Right atrium auricular region (tissue), 2 donors: ENCODE measurements at regions not wholly inside any gene's neighbourhood (a gene's known extent, or its start where the extent isn't known, plus 50 kb on each side); places are given as distances from the start of the nearest gene placed in this dataset.

Experiments
- DNase-seq: peaks from one replicate; pipeline ENCODE4 v3.0.0-alpha.2; 2019; ENCODE audit warnings: low spot score
- H3K27ac ChIP-seq, 2 donors: fragments of 200-600 bp; sonication (generic); 1 replicate in 1 of 2; 2 replicates in 1 of 2; pipeline ENCODE4 v1.5.1; 2016 to 2019
- H3K27me3 ChIP-seq, 2 donors: fragments of 200-600 bp; sonication (generic); one replicate each; pipeline versions ENCODE4 v1.5.1 to v1.6.0; 2017 to 2019
- H3K36me3 ChIP-seq: fragments of 200-600 bp; sonication (generic); one replicate; pipeline ENCODE4 v1.5.1; 2016
- H3K4me1 ChIP-seq, 2 donors: fragments of 200-600 bp; sonication (generic); one replicate each; pipeline versions ENCODE4 v1.5.1 to v1.6.0; 2017 to 2019
- H3K4me3 ChIP-seq, 2 donors: fragments of 200-600 bp; sonication (generic); 1 replicate in 1 of 2; 2 replicates in 1 of 2; pipeline ENCODE4 v1.5.1; 2017 to 2019; ENCODE audit warnings: mild to moderate bottlenecking in 1 of 2, moderate library complexity in 1 of 2
- H3K9me3 ChIP-seq, 2 donors: fragments of 200-600 bp; sonication (generic); one replicate each; pipeline ENCODE4 v1.5.1; 2019
- TF ChIP-seq, protein P1 (sequence below), 2 donors: fragments of 200-600 bp; sonication (generic); IDR thresholded peaks; one replicate each; pipeline ENCODE4 v1.5.1; 2019; ENCODE audit warnings: antibody characterized with exemption in 2 of 2

DNA sequence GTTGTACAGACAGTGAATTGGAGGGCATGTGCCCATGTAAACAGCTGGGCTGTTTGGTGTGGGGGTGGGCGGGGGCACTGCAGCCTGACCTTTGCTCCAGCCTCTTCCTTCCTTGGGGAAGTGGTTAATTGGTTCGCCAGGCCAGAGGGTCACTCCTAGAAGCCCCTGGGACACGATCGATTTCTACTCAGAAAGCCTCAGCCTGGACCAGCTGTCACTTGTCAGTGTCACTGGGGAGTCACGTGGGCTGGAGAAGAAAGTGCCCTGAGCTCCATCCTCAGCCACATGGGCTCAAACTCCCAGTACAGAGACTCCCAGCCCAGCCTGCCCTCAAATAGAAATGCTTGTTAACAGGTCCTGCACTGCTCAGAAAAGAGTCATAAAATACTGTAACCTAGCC is 423.8 kb upstream of the SULF2 start:
- Histone ChIP-seq H3K27me3 (no peaks in the 10 kb centered on the region), H3K9me3 (no peaks in the 10 kb centered on the region), H3K36me3 (no peaks in the 10 kb centered on the region), H3K4me1 (no peaks in the 10 kb centered on the region), H3K4me3 (no peak overlapping the region), H3K27ac (no peak overlapping the region)
- DNase-seq: no peak
- TF ChIP-seq, protein P1, sequence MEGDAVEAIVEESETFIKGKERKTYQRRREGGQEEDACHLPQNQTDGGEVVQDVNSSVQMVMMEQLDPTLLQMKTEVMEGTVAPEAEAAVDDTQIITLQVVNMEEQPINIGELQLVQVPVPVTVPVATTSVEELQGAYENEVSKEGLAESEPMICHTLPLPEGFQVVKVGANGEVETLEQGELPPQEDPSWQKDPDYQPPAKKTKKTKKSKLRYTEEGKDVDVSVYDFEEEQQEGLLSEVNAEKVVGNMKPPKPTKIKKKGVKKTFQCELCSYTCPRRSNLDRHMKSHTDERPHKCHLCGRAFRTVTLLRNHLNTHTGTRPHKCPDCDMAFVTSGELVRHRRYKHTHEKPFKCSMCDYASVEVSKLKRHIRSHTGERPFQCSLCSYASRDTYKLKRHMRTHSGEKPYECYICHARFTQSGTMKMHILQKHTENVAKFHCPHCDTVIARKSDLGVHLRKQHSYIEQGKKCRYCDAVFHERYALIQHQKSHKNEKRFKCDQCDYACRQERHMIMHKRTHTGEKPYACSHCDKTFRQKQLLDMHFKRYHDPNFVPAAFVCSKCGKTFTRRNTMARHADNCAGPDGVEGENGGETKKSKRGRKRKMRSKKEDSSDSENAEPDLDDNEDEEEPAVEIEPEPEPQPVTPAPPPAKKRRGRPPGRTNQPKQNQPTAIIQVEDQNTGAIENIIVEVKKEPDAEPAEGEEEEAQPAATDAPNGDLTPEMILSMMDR (IDR thresholded peaks at IDR 0.05): no peak

DNA sequence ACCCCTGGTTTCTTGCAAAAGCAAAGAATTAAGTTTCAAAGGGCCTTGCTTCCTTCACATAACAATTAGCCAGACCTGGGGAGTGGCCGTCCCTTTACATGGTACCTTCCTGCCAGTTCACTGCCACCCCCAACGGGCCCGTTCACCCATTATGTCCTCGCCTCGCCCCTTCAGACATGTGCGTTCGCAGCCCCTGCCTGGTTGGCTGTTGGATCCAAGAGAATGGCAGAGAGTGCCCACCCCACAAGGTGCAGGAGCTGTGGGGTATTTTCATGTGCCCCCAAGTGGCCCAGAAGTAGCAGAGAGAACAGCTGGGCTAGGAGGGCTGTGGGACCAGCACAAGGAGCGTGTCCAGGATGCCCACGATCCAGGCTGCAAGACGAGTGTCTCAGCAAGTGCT is 422.9 kb upstream of the SULF2 start:
- Histone ChIP-seq H3K4me3 (no peak overlapping the region), H3K9me3 (no peaks in the 10 kb centered on the region), H3K27me3 (no peaks in the 10 kb centered on the region), H3K4me1 (no peaks in the 10 kb centered on the region), H3K36me3 (no peaks in the 10 kb centered on the region), H3K27ac (no peak overlapping the region)
- TF ChIP-seq, protein P1 (IDR thresholded peaks at IDR 0.05): no peak
- DNase-seq: no peak

DNA sequence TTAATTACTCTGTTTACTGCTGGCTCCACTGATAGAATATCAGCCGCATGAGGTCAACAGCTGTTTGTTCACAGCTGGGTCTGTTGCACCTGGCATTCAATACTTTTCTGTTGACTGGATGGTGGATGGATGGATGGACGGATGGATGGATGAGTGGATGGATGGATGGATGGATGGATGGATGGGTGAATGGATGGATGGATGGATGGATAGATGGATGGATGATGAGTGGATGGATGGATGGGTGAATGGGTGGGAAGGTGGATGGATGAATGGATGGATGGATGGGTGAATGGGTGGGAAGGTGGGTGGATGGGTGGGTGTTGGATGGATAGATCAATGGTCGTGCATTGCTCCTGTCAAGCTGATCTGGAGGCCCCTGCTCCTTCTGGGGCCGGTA is 422.2 kb upstream of the SULF2 start:
- H3K36me3 ChIP-seq: no peaks in the 10 kb centered on the region
- TF ChIP-seq, protein P1 (IDR thresholded peaks at IDR 0.05): no peak
- DNase-seq: no peak

DNA sequence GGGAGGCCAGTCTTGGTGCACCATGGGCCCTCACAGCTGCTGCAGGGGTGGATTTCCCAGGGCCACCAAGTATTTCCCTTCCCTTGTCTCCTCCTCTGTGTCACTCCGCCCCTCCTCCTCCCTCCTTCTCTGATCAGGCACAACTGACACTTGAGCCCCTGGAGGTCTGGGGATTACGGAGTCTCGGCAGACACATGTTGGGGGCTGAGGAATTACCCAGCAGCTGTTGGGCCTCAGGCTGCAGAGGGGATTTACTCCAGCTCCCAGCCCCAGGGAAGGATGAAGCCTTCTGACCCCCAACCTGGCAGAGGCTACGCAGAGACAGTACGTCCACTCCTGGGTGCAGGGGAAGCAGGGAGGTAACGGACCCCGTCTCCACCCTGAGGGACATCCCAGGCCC is 420.5 kb upstream of the SULF2 start:
- no peak for DNase-seq
- Histone ChIP-seq H3K4me1 (no peaks in the 10 kb centered on the region), H3K9me3 (no peaks in the 10 kb centered on the region), H3K27me3 (no peaks in the 10 kb centered on the region), H3K36me3 (no peaks in the 10 kb centered on the region), H3K27ac (no peak overlapping the region), H3K4me3 (no peak overlapping the region)
- TF ChIP-seq, protein P1 (IDR thresholded peaks at IDR 0.05): no peak

More for the DNA sequence above, 422.2 kb upstream of the SULF2 start:
- no peak overlapping the region for H3K4me3 ChIP-seq
- no peaks in the 10 kb centered on the region for H3K27me3 ChIP-seq
- H3K9me3 ChIP-seq: no peaks in the 10 kb centered on the region
- no peak overlapping the region for H3K27ac ChIP-seq
- H3K4me1 ChIP-seq: no peaks in the 10 kb centered on the region

DNA sequence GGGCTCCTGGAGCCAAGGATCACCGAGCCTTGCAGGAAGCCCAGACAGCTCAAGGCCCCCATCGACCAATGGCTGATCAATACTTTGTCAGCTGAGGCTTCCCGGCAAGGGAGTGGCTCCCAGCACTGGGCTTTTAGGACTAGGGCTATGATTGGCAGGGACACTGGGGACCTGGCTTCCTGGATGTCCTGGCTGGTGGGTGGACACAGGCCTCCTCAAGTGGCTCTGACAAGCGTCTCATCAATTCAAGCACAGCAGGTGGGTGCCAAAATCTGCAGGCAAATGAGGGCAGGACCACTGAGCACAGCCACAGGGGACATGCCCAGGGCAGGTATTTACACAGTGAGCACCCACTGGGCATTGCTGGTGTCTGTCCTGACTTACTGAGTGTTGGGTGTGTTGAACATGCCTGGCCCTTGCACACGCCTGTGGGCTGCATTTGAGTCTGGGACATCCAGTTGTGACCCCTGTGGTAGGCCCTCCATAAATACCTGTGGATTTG is 420.1 kb upstream of the SULF2 start:
- DNase-seq: no peak
- no peak overlapping the region for H3K4me3 ChIP-seq

DNA sequence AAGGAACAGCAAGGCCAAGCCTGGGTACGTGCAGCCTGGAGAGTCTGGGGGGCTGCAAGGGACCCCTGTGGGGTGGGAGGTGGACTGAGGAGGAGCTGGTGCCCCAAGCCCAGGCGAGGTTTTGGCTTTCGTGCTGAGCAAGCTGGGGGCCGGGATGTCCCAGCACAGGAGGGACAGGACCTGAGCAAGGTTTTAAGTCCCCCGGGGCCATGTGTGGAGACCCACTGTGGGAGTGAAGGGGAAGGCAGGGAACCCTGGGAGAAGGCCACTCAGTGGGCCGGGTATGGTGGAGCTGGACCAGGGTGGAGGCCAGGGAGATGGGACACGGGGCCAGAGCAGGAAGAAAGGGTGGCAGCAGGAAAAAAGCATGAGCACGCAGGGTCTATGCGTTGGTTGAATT is 419.2 kb upstream of the SULF2 start:
- Histone ChIP-seq H3K36me3 (no peaks in the 10 kb centered on the region), H3K4me3 (no peak overlapping the region), H3K4me1 (no peaks in the 10 kb centered on the region), H3K9me3 (no peaks in the 10 kb centered on the region), H3K27ac (no peak overlapping the region), H3K27me3 (no peaks in the 10 kb centered on the region)
- DNase-seq: no peak
- TF ChIP-seq, protein P1 (IDR thresholded peaks at IDR 0.05): no peak

More for the DNA sequence above, 420.1 kb upstream of the SULF2 start:
- Histone ChIP-seq H3K27me3 (no peaks in the 10 kb centered on the region), H3K9me3 (no peaks in the 10 kb centered on the region), H3K36me3 (no peaks in the 10 kb centered on the region), H3K27ac (no peak overlapping the region), H3K4me1 (no peaks in the 10 kb centered on the region)
- TF ChIP-seq, protein P1 (IDR thresholded peaks at IDR 0.05): no peak
